GM12873 (cell line): ENCODE measurements at regions not wholly inside any gene's neighbourhood (a gene's known extent, or its start where the extent isn't known, plus 50 kb on each side); places are given as distances from the start of the nearest gene placed in this dataset.

Experiments
- TF ChIP-seq, protein P1 (sequence below): IDR thresholded peaks from 2 replicates; pipeline ENCODE4 v1.5.1; 2012; ENCODE audit warnings: low read depth, mild to moderate bottlenecking, moderate library complexity, low read length, control low read depth; ENCODE audit not compliant: insufficient read depth; ENCODE audit errors: missing control alignments

- TF ChIP-seq, protein P1, sequence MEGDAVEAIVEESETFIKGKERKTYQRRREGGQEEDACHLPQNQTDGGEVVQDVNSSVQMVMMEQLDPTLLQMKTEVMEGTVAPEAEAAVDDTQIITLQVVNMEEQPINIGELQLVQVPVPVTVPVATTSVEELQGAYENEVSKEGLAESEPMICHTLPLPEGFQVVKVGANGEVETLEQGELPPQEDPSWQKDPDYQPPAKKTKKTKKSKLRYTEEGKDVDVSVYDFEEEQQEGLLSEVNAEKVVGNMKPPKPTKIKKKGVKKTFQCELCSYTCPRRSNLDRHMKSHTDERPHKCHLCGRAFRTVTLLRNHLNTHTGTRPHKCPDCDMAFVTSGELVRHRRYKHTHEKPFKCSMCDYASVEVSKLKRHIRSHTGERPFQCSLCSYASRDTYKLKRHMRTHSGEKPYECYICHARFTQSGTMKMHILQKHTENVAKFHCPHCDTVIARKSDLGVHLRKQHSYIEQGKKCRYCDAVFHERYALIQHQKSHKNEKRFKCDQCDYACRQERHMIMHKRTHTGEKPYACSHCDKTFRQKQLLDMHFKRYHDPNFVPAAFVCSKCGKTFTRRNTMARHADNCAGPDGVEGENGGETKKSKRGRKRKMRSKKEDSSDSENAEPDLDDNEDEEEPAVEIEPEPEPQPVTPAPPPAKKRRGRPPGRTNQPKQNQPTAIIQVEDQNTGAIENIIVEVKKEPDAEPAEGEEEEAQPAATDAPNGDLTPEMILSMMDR, result no peak
Observed at GRCh38 chr5:8050616-8051175, 181.7 kb downstream of the MTRR start.

GRCh38 chr5:8053270-8053669, 184.3 kb downstream of the MTRR start:
- TF ChIP-seq, protein P1, result no peak

DNA sequence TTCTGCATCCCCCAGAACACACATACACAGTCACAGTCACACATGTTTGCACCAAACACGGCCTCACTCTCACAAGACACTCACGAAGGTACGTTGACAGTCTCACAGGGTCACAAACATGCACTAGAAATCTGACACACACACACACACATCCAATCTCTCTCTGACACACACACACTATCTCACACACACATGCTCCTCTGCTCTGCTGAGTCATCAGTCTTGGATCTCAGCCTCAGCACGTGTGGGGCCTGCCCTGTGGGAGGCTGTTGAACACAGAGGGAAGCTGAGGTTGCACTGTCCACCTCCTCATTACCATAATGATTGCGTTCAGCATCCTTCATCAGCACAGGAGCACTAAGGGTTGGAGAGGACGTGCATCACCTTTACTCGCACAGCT, 188.8 kb downstream of the MTRR start:
- TF ChIP-seq, protein P1, result no peak

GRCh38 chr5:8058616-8059190, 189.8 kb downstream of the MTRR start:
- TF ChIP-seq, protein P1, result no peak

DNA sequence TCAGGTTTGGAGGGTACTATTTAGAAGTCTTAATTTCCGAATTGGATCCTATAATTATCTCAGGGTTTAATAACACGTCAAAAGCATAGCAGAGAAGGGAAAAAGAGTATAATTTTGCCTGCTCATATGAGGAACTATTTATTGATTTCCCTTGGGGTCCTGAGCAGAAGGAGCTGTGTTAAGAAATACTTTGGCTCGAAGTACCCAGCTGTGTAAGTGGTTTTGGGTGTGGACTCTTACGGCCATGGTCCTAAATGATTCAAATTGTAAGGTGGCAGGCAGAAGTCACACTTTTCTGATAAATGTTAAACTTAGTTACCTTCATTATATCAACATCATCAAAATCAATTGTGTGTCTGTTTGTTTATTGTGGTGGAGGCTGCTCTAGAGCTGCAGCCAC, 190.4 kb downstream of the MTRR start:
- TF ChIP-seq, protein P1, result no peak

DNA sequence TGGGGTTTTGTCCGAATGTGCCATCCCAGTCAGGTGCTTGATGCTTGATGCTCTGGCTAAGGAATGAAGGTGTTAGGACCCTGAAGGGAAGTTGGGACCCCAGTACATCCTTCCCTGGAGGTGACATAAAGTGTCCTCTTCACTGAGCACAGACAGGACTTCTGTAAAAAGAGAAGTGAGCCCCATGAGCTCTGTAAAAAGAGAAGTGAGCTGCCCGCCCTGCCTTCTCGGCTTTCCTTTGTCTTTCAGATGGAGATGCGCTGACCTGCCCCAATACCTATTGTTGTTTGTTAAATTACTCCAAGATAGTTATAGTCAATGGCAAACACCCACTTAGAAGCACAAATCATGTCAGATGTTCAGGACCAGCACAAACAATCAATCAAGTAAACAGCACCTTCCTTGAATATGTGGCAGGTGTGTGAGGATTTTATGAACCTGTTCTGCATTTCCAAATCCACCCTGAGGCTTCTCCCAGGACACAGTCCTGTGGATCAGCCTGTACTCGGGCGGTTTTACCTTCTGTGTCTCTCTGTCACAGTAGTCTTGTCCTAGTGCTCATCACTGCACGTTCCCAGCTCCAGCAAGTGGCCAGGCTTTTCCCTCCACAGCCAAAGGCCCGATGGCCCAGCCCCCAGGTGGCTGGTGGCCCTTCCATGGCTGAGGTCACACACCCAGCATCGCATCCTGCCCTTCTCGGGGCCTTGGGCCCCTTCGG, 191.4 kb downstream of the MTRR start:
- TF ChIP-seq, protein P1, result no peak

DNA sequence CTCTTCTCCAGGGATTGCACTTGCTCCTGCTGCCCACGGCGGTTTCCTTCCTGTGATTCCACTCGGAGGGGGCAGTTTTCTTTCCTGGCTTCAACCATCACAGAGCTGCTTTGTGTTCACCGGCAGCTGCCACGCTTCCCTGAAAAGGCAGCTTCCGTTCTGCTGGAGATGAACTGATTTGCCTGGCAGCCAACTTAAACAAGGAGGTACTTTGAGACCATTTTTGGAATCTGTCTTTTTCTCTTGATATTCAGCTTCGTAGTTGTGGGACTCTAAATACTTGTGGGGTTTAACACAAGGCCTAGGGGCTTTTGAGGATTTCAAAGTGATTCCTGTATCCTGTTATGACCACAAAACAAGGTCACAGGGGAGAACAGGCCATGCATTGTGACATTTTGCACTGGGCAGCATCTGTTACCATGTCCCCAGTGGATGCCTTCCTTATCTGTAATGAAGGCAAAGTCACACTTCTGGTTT, 192.0 kb downstream of the MTRR start:
- TF ChIP-seq, protein P1, result no peak
